Fibroblast of lung (primary cell): ENCODE measurements at regions not wholly inside any gene's neighbourhood (a gene's known extent, or its start where the extent isn't known, plus 50 kb on each side); places are given as distances from the start of the nearest gene placed in this dataset.
A peak's percentile ranks its signal among the peaks of the same experiment; 100 is the strongest.

Experiments used
- DNase-seq, 2 donors: peaks; one replicate each; pipeline versions ENCODE4 v3.0.0 to v3.0.0-alpha.2; 2010; ENCODE audit warnings: low read depth in 2 of 2
- H2AFZ ChIP-seq: 2 replicates; pipeline ENCODE4 v1.5.1; 2012; ENCODE audit warnings: low read length, control low read depth, inconsistent platforms
- H3K27ac ChIP-seq: 2 replicates; pipeline ENCODE4 v1.5.1; 2011; ENCODE audit warnings: low read length, control low read depth; ENCODE audit not compliant: insufficient read depth
- H3K27me3 ChIP-seq: 2 replicates; pipeline ENCODE4 v1.5.1; 2011; ENCODE audit warnings: mild to moderate bottlenecking, low read length; ENCODE audit not compliant: control insufficient read depth, insufficient read depth
- H3K36me3 ChIP-seq: 2 replicates; pipeline ENCODE4 v1.5.1; 2011; ENCODE audit warnings: low read length; ENCODE audit not compliant: control insufficient read depth, insufficient read depth
- H3K4me1 ChIP-seq: 2 replicates; pipeline ENCODE4 v1.5.1; 2011; ENCODE audit warnings: low read length; ENCODE audit not compliant: control insufficient read depth, insufficient read depth; ENCODE audit errors: extremely low read depth
- H3K4me2 ChIP-seq: 2 replicates; pipeline ENCODE4 v1.5.1; 2011; ENCODE audit warnings: low read length, control low read depth; ENCODE audit not compliant: insufficient read depth; ENCODE audit errors: extremely low read depth
- H3K4me3 ChIP-seq, 4 experiments: fragments of 200-600 bp in 1 of 4; sonication (generic) in 1 of 4; replicated peaks in 1 of 4; 2 replicates each; pipeline ENCODE4 v1.5.1; 2011 to 2016; ENCODE audit warnings: low read length in 4 of 4, low read depth in 3 of 4, mild to moderate bottlenecking in 3 of 4, control low read depth in 2 of 4, inconsistent platforms in 1 of 4, mixed read lengths in 1 of 4; ENCODE audit not compliant: insufficient read depth in 1 of 4; ENCODE audit errors: control extremely low read depth in 1 of 4
- H3K79me2 ChIP-seq: 2 replicates; pipeline ENCODE4 v1.5.1; 2012; ENCODE audit warnings: mild to moderate bottlenecking, low read length, inconsistent platforms; ENCODE audit not compliant: control insufficient read depth, insufficient read depth
- H3K9ac ChIP-seq: 2 replicates; pipeline ENCODE4 v1.5.1; 2011; ENCODE audit warnings: mild to moderate bottlenecking, low read length, control low read depth; ENCODE audit not compliant: insufficient read depth
- H3K9me3 ChIP-seq: 2 replicates; pipeline ENCODE4 v1.5.1; 2012; ENCODE audit warnings: low read depth, low read length; ENCODE audit not compliant: control insufficient read depth, insufficient read depth
- H4K20me1 ChIP-seq: 2 replicates; pipeline ENCODE4 v1.5.1; 2011; ENCODE audit warnings: low read length; ENCODE audit not compliant: control insufficient read depth, insufficient read depth; ENCODE audit errors: extremely low read depth
- CTCF ChIP-seq, 2 donors: IDR thresholded peaks in 1 of 2; conservative IDR thresholded peaks in 1 of 2; 1 replicate in 1 of 2; 2 replicates in 1 of 2; pipeline ENCODE4 v1.5.1; 2011 to 2012; ENCODE audit warnings: low read length in 2 of 2, control low read depth in 1 of 2, inconsistent platforms in 1 of 2, low read depth in 1 of 2, mild to moderate bottlenecking in 1 of 2
- EZH2 ChIP-seq: IDR thresholded peaks from 2 replicates; pipeline ENCODE4 v1.5.1; 2012; ENCODE audit warnings: low read length, control low read depth, mild to moderate bottlenecking; ENCODE audit errors: missing control alignments

- Histone ChIP-seq H3K9me3 (no peaks in the 10 kb centered on the region), H4K20me1 (no peaks in the 10 kb centered on the region), H3K27me3 (no peaks in the 10 kb centered on the region), H3K4me3 (peak overlapping the region in 1 of 4 experiments; percentile 16), H3K36me3 (no peaks in the 10 kb centered on the region), H3K4me1 (no peaks in the 10 kb centered on the region), H2AFZ (no peak overlapping the region), H3K79me2 (no peaks in the 10 kb centered on the region), H3K4me2 (no peak overlapping the region), H3K27ac (no peak overlapping the region), H3K9ac (no peak overlapping the region)
- TF ChIP-seq CTCF (conservative IDR thresholded peaks at IDR 0.05 in 1 of 2, IDR thresholded peaks at IDR 0.05 in 1 of 2; ENCODE audit: low read depth in 1 of 2, low read length in 2 of 2): no peak
- TF ChIP-seq EZH2: no peak
- DNase-seq: peak; percentile 82 to 88
Measured at GRCh38 chr18:6629635-6630140, 99.8 kb upstream of the ARHGAP28 start.

- H3K4me2 ChIP-seq: no peak overlapping the region
- no peak overlapping the region for H3K27ac ChIP-seq
- no peaks in the 10 kb centered on the region for H4K20me1 ChIP-seq
- no peaks in the 10 kb centered on the region for H3K27me3 ChIP-seq
- H3K36me3 ChIP-seq: no peaks in the 10 kb centered on the region
- H3K4me1 ChIP-seq: no peaks in the 10 kb centered on the region
- no peak for TF ChIP-seq CTCF (conservative IDR thresholded peaks at IDR 0.05 in 1 of 2, IDR thresholded peaks at IDR 0.05 in 1 of 2; ENCODE audit: low read depth in 1 of 2, low read length in 2 of 2)
- TF ChIP-seq EZH2: no peak
- DNase-seq: no peak
- no peaks in the 10 kb centered on the region for H3K9me3 ChIP-seq
- H3K9ac ChIP-seq: no peak overlapping the region
- H3K4me3 ChIP-seq: no peak overlapping the region
- H3K79me2 ChIP-seq: no peaks in the 10 kb centered on the region
- no peak overlapping the region for H2AFZ ChIP-seq
Measured at GRCh38 chr18:6633310-6633709, 96.2 kb upstream of the ARHGAP28 start.

- Histone ChIP-seq H3K4me3 (no peak overlapping the region), H3K9me3 (no peaks in the 10 kb centered on the region), H3K9ac (no peak overlapping the region), H3K27ac (no peak overlapping the region), H3K4me2 (no peak overlapping the region), H3K79me2 (no peaks in the 10 kb centered on the region), H4K20me1 (no peaks in the 10 kb centered on the region), H3K36me3 (no peaks in the 10 kb centered on the region), H2AFZ (no peak overlapping the region), H3K4me1 (no peaks in the 10 kb centered on the region), H3K27me3 (no peaks in the 10 kb centered on the region)
- TF ChIP-seq CTCF (conservative IDR thresholded peaks at IDR 0.05 in 1 of 2, IDR thresholded peaks at IDR 0.05 in 1 of 2; ENCODE audit: low read depth in 1 of 2, low read length in 2 of 2) (no peak), EZH2 (no peak)
- no peak for DNase-seq
Measured at GRCh38 chr18:6636091-6636490, 93.4 kb upstream of the ARHGAP28 start.
